GM12891 (cell line): ENCODE measurements at regions not wholly inside any gene's neighbourhood (a gene's known extent, or its start where the extent isn't known, plus 50 kb on each side); places are given as distances from the start of the nearest gene placed in this dataset.
"Not testable (repeated sequence)": the region's sequence is repeated elsewhere in the genome, so short reads cannot be mapped to it uniquely, and the experiment has no call there.

Experiments used
- DNase-seq: peaks from one replicate; pipeline ENCODE4 v3.0.0; 2011; ENCODE audit warnings: low spot score; ENCODE audit not compliant: insufficient read length
- FAIRE-seq: peaks from 2 replicates; lab custom pipeline; 2011; peaks lifted over from hg19 to GRCh38; lab: Jason Lieb, UNC
- PAX5 ChIP-seq: IDR thresholded peaks from 2 replicates; pipeline ENCODE4 v1.6.1; 2011; ENCODE audit warnings: low read length, moderate library complexity, mild to moderate bottlenecking; ENCODE audit not compliant: insufficient read depth, severe bottlenecking
- POLR2A ChIP-seq: IDR thresholded peaks from 2 replicates; pipeline ENCODE4 v1.6.1; 2011; ENCODE audit warnings: low read depth, low read length, control low read depth
- POLR2AphosphoS5 ChIP-seq: IDR thresholded peaks from 2 replicates; pipeline ENCODE4 v1.6.1; 2011; ENCODE audit warnings: low read depth, low read length, control low read depth
- POU2F2 ChIP-seq: IDR thresholded peaks from 2 replicates; pipeline ENCODE4 v1.6.1; 2011; ENCODE audit warnings: low read depth, mild to moderate bottlenecking, control low read depth, low read length, moderate library complexity
- SPI1 ChIP-seq: IDR thresholded peaks from 2 replicates; pipeline ENCODE4 v1.6.1; 2011; ENCODE audit warnings: low read depth, low read length, control low read depth
- TAF1 ChIP-seq: IDR thresholded peaks from 2 replicates; pipeline ENCODE4 v1.6.1; 2011; ENCODE audit warnings: low read depth, low read length, control low read depth

DNA sequence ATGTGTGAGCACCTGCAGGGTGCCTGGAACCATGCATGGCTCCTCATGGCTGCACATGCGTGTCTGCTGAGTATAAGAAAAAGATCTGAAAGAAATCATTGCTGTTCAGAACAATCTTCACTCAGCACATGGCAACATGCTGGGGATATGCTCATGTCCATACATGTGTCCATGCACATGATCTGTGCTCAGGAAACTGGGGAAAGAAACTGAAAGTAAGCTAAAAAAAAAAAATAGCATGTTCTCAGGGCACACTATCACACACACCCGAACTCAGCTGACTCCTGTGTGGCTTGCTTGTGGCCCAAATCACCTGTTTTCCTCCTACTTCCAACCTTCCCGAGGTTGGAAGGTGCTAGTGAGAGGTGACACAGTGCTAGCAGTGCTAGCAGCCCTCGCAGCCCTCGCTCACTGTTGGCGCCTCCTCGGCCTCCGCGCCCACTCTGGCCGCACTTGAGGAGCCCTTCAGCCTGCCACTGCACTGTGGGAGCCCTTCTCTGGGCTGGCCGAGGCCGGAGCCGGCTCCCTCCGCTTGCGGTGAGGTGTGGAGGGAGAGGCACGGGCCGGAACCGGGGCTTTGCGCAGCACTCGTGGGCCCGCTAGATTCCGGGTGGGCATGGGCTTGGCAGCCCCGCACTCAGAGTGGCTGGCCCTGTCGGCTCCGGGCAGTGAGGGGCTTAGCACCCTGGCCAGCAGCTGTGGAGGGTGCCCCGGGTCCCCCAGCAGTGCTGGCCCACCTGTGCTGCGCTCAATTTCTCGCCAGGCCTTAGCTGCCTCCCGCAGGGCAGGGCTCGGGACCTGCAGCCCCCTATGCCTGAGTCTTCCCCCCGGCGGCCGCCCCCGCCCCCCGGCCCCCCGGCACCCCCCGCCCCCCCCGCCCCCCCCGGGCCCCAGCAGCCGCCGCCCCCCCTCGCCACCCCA, 76.0 kb downstream of the GADD45G start:
- DNase-seq, result no peak
- FAIRE-seq, result no peak
- TF ChIP-seq TAF1 (no peak), POLR2AphosphoS5 (no peak), PAX5 (no peak), POU2F2 (no peak), POLR2A (no peak), SPI1 (no peak)

DNA sequence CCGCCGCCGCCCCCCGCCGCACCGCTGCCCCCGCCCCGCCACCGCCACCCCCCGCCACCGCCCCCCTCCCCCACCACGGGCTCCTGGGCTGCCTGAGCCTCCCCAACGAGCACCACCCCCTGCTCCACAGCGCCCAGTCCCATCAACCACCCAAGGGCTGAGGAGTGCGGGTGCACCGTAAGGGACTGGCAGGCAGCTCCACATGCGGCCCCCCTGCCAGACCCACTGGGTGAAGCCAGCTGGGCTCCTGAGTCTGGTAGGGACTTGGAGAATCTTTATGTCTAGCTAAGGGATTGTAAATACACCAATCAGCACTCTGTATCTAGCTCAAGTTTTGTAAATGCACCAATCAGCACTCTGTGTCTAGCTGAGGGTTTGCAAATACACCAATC, 76.7 kb downstream of the GADD45G start:
- not testable (repeated sequence) for DNase-seq, FAIRE-seq

DNA sequence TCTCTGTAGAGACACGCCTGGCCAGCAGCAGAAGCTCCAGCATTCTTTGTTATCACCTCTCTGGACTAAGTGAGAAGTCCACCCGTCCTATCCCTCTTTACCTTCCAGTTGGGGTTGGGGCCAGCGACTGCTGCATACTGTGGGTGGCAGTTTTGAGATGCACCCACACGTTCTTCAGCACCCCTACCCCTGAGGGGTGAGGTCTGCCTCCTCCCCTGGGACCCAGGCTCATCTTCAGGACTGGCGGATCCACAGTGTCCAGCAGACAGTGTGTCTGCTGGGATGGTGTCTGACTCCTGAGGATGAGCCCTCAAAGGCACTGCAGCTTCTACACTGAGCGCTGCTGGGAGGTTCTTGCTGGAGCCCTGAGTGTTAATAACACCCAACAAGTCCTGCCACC, 78.8 kb downstream of the GADD45G start:
- DNase-seq (no peak), FAIRE-seq (no peak)
- TF ChIP-seq POU2F2 (no peak), POLR2A (no peak), SPI1 (no peak), PAX5 (no peak), POLR2AphosphoS5 (no peak), TAF1 (no peak)

DNA sequence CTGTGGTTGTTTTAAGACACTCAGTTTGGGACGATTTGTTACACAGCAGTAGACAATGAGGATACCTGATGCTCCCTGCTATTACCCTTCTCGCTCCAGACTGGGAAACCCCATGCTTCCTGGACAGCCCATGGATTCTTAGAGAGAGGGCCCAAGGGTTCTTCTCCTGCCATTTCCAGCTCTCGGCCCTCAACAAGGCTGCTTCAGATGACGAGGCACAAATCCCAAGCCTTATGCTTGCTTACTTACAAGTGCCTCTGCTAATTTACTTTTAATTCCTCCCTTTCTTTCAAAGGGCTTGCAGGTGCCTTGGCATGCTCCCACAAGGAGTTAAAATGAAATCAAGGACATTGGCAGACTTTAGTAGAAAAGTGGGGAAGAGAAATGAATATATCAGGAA, 79.4 kb downstream of the GADD45G start:
- no peak for DNase-seq
- no peak for TF ChIP-seq SPI1
- no peak for TF ChIP-seq POU2F2
- no peak for TF ChIP-seq TAF1
- TF ChIP-seq POLR2AphosphoS5, result no peak
- no peak for TF ChIP-seq PAX5
- TF ChIP-seq POLR2A, result no peak
- FAIRE-seq, result no peak

DNA sequence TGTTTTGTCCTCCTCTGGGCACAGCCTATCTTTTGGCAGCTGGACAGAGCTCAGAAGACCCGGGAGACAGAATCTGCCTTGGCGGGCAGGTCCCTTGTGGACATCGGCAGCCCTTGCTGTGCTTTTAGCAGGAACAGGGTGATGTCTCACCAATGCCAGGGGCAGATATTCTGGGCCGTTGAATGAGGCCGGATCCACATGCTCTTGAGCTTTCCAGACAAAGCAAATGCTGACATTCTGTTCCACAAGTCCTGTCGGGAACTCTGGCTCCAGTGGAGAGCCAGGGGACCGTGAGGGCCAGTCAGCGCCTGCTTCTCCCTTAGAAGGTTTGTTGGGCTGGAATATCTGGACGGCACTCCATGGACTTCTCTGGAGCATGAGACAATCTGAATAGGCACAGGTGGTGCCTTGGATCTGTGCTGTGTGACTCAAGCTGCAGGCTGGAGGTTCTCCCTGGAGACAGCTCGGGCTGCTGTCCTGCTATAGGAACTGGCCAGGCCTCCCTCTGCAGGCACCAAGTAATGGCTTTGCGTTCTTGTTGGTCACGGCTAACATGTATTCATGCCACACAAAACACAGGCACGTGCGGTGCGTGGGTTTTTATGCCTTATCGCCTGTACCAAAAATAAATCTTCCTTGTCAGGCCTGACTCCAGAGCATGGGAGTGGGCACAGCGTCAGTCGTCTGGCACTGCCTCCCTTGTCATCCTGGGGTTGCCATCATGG, 80.3 kb downstream of the GADD45G start:
- no peak for TF ChIP-seq PAX5
- no peak for TF ChIP-seq POLR2A
- TF ChIP-seq POU2F2, result no peak
- TF ChIP-seq POLR2AphosphoS5, result no peak
- no peak for TF ChIP-seq TAF1
- TF ChIP-seq SPI1, result no peak
- no peak for DNase-seq
- no peak for FAIRE-seq

DNA sequence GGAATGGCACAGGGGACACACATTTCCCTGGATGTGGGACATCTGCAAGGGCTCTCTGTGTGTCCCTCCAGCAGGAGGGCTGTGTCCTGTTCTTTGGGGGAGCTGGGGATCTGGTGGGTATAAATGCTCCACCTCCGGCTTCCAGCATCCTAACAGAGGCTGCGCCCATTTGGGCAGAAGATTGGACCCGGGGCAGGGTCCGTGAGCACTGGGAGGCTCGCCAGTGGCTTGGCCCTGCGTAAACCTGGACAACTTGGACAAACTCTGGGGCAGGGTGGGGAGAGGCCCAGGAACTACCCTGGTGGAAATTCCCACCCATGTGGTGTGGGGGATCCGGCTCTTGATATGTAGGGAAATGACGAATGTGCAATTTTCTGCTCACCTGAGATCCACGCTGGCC, 80.9 kb downstream of the GADD45G start:
- FAIRE-seq, result no peak
- TF ChIP-seq POU2F2 (no peak), POLR2AphosphoS5 (no peak), SPI1 (no peak), POLR2A (no peak), PAX5 (no peak), TAF1 (no peak)
- DNase-seq, result no peak

DNA sequence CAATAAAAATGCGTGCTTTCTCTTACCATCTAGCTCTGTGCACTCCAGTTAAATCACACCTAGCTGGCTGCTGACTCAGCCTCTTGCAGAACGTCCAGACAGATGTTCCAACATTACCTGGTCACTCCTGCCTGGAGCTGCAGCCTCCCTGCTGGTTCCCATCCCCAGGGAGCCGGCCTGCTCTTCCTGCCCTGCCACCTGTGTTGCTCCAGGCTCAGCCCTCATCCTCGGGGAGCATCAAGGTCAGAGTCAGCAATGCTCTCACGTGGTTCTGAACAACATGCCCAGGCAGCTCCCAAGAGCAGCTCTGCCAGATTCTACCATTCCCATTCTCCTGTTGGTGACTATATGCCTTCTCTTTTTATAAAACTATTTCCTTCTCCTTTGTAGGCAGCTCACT, 81.3 kb downstream of the GADD45G start:
- TF ChIP-seq POU2F2 (no peak), PAX5 (no peak), TAF1 (no peak), SPI1 (no peak), POLR2A (no peak), POLR2AphosphoS5 (no peak)
- FAIRE-seq (peak; percentile 55), DNase-seq (no peak)

DNA sequence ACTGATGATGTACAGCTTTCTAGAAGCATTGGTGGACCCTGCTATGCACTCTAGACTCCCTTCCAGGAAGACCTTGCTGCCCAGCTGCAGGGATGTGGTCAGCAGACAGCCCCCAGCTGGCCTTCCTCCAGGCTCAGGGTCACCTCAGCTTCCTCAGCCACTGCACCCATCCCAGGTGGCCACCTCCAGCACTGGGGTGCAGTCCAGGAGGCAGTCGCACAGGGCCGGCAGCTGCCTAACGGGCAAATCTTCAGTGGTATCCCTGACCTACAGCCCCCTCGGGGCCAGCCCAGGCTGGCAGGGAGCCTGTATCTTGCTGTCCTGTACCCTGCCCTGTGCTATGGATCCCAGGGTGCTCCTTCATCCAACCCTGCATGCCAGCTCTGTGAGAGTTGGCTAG, 81.8 kb downstream of the GADD45G start:
- no peak for DNase-seq
- TF ChIP-seq POLR2AphosphoS5, result no peak
- TF ChIP-seq SPI1, result no peak
- no peak for TF ChIP-seq TAF1
- no peak for TF ChIP-seq PAX5
- TF ChIP-seq POU2F2, result no peak
- no peak for TF ChIP-seq POLR2A
- no peak for FAIRE-seq

DNA sequence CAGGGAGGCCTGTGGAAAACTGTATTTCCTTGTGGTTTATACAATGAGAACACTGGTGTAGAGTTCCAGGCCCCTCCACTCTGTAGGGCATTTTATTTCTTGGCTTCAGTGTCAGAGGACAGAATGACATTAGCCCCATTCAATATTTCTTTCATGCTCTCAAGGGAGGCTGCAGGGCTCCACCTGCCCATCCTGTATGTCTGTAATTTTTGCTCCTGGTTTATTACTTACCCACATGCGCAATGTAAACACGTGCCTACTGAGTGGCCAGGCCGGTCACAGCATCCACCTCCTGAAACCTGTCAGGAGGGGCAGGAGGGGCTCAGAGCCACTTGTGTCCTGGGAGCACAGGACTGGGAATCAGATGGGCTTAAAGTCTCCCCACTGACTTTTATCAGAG, 82.4 kb downstream of the GADD45G start:
- no peak for FAIRE-seq
- TF ChIP-seq SPI1, result no peak
- no peak for TF ChIP-seq POU2F2
- TF ChIP-seq TAF1, result no peak
- TF ChIP-seq PAX5, result no peak
- DNase-seq, result no peak

DNA sequence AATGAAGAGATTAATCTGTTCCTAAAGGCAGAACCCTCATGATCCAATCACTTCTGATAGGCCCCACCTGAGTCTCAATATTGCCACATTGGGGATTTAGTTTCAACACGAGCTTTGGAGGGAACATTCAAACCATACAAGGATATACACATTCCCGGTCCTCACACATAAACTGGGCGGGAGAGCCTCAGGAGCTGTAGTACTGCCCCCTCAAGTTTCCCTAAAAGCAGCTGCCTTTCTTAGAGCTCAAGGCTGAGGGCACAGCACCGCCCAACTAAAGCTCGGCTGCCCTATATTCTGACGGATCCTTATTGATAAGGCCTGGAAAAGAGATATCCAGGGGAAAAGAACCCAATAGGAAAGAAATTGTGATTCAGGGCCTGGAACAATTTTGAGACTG, 83.0 kb downstream of the GADD45G start:
- no peak for DNase-seq
- no peak for FAIRE-seq

DNA sequence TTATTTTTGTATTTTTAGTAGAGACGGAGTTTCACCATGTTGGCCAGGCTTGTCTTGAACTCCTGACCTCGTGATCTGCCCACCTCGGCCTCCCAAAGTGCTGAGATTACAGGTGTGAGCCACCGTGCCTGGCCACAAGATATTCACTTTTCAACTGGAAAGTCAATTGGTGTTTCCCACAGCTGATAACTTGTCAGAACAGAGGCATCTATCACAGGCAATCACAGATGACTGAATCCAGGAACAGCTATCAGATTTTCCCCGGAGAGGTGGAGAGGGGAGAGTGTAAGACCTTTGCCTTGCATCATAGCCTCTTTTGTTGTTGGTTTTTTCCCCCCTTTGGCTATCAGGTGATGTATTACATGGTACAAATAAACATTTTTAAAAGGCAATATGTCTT, 84.5 kb downstream of the GADD45G start:
- FAIRE-seq, DNase-seq: not testable (repeated sequence)

More for the DNA sequence above, 83.0 kb downstream of the GADD45G start:
- no peak for TF ChIP-seq POLR2A
- no peak for TF ChIP-seq POLR2AphosphoS5
- TF ChIP-seq TAF1, result no peak
- no peak for TF ChIP-seq SPI1
- TF ChIP-seq POU2F2, result no peak
- TF ChIP-seq PAX5, result no peak
